Ishikawa (cell line): ENCODE measurements at regions not wholly inside any gene's neighbourhood (a gene's known extent, or its start where the extent isn't known, plus 50 kb on each side); places are given as distances from the start of the nearest gene placed in this dataset.

Experiments
- CEBPB ChIP-seq: IDR thresholded peaks from 2 replicates; pipeline ENCODE4 v1.6.1; 2012
- RAD21 ChIP-seq: IDR thresholded peaks from 2 replicates; pipeline ENCODE4 v1.6.1; 2012; ENCODE audit warnings: low read depth
- ZBTB7A ChIP-seq: IDR thresholded peaks from 2 replicates; pipeline ENCODE4 v1.6.1; 2012; ENCODE audit warnings: low read depth
- TF ChIP-seq, protein P1 (sequence below): IDR thresholded peaks from 2 replicates; pipeline ENCODE4 v1.6.1; 2012

DNA sequence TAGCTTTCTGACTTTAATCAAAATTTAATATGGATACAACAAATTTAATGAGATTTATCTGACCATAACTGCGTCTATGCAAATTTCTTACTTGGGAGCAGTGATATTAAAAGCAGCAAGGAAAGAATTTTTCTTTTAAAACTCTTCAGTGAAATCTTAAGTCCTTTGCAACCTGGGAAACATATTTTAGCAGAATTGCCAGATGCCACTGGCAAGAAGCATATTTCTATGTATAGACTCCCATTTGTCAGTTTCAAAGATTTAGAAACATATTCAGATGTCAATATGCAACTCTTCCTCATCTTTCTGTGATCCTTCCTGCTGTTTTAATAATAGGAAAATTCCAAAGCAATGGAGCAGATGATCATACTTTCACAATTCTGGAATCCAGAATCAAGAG lies 911.3 kb downstream of the LUZP2 start:
- TF ChIP-seq, protein P1, sequence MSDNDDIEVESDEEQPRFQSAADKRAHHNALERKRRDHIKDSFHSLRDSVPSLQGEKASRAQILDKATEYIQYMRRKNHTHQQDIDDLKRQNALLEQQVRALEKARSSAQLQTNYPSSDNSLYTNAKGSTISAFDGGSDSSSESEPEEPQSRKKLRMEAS: no peak
- TF ChIP-seq RAD21 (no peak), CEBPB (no peak), ZBTB7A (no peak)
